Loucy (cell line): ENCODE measurements at regions not wholly inside any gene's neighbourhood (a gene's known extent, or its start where the extent isn't known, plus 50 kb on each side); places are given as distances from the start of the nearest gene placed in this dataset.

Experiments
- EZH2phosphoT487 ChIP-seq: fragments of 200-600 bp; IDR thresholded peaks from 2 replicates; pipeline ENCODE4 v1.6.1; 2018; ENCODE audit warnings: antibody characterized with exemption, mild to moderate bottlenecking, moderate library complexity, borderline replicate concordance
- TF ChIP-seq, protein P1 (sequence below): fragments of 200-600 bp; sonication (generic); conservative IDR thresholded peaks from 2 replicates; pipeline ENCODE4 v1.5.1; 2014; ENCODE audit warnings: mild to moderate bottlenecking, antibody characterized with exemption, low read length

GRCh38 chr5:126120939-126121338, 302.3 kb upstream of the GRAMD2B start:
- TF ChIP-seq, protein P1, sequence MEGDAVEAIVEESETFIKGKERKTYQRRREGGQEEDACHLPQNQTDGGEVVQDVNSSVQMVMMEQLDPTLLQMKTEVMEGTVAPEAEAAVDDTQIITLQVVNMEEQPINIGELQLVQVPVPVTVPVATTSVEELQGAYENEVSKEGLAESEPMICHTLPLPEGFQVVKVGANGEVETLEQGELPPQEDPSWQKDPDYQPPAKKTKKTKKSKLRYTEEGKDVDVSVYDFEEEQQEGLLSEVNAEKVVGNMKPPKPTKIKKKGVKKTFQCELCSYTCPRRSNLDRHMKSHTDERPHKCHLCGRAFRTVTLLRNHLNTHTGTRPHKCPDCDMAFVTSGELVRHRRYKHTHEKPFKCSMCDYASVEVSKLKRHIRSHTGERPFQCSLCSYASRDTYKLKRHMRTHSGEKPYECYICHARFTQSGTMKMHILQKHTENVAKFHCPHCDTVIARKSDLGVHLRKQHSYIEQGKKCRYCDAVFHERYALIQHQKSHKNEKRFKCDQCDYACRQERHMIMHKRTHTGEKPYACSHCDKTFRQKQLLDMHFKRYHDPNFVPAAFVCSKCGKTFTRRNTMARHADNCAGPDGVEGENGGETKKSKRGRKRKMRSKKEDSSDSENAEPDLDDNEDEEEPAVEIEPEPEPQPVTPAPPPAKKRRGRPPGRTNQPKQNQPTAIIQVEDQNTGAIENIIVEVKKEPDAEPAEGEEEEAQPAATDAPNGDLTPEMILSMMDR = no peak
- no peak for TF ChIP-seq EZH2phosphoT487
